ENCODE measurements at regions not wholly inside any gene's neighbourhood (a gene's known extent, or its start where the extent isn't known, plus 50 kb on each side); places are given as distances from the start of the nearest gene placed in this dataset.

- H3K4me1 ChIP-seq (ENCODE audit: insufficient read depth, low read length), result no peaks in the 10 kb centered on the region
- H2AFZ ChIP-seq (ENCODE audit: low read depth, low read length), result no peak overlapping the region
- H3K4me3 ChIP-seq (ENCODE audit: low read length), result no peak overlapping the region
- H3K36me3 ChIP-seq (ENCODE audit: insufficient read depth, low read length), result no peaks in the 10 kb centered on the region
- no peaks in the 10 kb centered on the region for H3K27me3 ChIP-seq (ENCODE audit: insufficient read depth, low read length)
- no peaks in the 10 kb centered on the region for H3K9me3 ChIP-seq (ENCODE audit: low read length)
Measured at GRCh38 chr15:52984507-52984906, 194.4 kb upstream of the ONECUT1 start.

DNA sequence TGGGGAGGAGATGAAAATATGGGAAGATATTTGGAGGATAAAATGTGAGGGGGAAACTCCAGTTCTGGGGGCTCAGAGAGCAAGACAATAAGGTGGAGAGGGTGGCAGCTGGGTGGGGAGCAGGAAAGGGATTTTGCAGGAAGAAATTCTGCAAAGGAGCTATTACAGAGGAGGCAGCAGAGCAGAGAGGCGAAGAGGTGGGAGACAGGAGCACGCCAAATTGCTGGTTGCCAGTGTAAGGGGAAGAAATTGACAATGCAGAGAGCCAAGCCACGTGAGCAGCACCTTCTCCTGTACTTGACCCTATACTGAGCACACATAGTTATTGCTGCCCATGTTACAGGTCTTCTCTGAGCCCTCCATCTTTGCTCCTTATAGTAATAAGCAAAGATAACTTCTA is 190.3 kb upstream of the ONECUT1 start:
- Histone ChIP-seq H3K27me3 (ENCODE audit: insufficient read depth, low read length) (no peaks in the 10 kb centered on the region), H2AFZ (ENCODE audit: low read depth, low read length) (no peak overlapping the region), H3K9me3 (ENCODE audit: low read length) (no peaks in the 10 kb centered on the region), H3K4me3 (ENCODE audit: low read length) (no peak overlapping the region), H3K36me3 (ENCODE audit: insufficient read depth, low read length) (no peaks in the 10 kb centered on the region), H3K4me1 (ENCODE audit: insufficient read depth, low read length) (no peaks in the 10 kb centered on the region)

GRCh38 chr15:52976516-52977075 is 186.5 kb upstream of the ONECUT1 start:
- H3K4me1 ChIP-seq (ENCODE audit: insufficient read depth, low read length), result no peaks in the 10 kb centered on the region
- H3K27me3 ChIP-seq (ENCODE audit: insufficient read depth, low read length), result no peaks in the 10 kb centered on the region
- no peak overlapping the region for H2AFZ ChIP-seq (ENCODE audit: low read depth, low read length)
- H3K36me3 ChIP-seq (ENCODE audit: insufficient read depth, low read length), result no peaks in the 10 kb centered on the region
- H3K9me3 ChIP-seq (ENCODE audit: low read length), result no peaks in the 10 kb centered on the region
- no peak overlapping the region for H3K4me3 ChIP-seq (ENCODE audit: low read length)

DNA sequence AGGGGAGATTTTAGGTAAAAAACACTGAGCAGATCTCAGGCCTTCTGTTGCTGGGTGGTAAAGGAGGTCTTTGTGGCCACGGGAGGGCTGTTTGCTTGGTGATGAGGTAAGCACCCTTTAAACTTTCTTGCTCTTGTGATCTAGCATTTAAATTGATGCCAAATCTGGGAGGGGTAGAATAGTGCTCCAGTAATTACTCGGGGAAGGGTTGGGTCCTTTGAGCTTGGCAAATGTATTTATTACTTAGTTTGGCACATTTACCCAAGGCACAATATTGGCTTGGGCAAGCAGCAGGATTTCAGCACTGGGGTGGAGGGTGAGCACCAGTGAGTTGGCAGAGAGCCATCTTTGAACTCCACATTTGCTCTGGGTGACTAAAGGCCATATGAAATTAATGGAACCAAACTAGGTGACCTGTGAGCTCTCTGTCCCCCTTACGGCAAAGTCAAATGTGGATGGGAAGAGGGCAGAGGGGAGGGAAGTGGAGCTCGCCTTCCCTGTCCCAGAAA is 185.9 kb upstream of the ONECUT1 start:
- no peaks in the 10 kb centered on the region for H3K36me3 ChIP-seq (ENCODE audit: insufficient read depth, low read length)
- no peaks in the 10 kb centered on the region for H3K9me3 ChIP-seq (ENCODE audit: low read length)
- no peak overlapping the region for H2AFZ ChIP-seq (ENCODE audit: low read depth, low read length)
- H3K27me3 ChIP-seq (ENCODE audit: insufficient read depth, low read length), result no peaks in the 10 kb centered on the region
- H3K4me3 ChIP-seq (ENCODE audit: low read length), result no peak overlapping the region
- H3K4me1 ChIP-seq (ENCODE audit: insufficient read depth, low read length), result no peaks in the 10 kb centered on the region

DNA sequence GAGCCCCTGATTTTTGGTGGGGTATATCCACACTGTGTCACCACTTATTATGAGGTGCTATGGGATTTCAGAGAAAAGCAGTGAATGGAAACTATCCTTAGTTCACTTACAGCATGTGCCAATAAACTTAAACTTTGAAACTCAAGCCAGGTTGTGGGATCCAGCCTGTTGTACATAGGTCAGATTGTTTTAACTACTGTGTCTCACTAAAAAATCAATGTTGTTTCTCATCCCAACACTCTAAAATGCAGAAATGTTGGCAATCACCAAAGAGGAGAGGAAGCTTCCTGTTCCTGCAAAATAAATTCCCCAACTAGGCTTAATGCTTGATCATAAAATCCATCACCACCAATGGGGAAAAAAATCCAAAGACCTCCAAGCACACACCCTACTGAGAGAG is 173.7 kb upstream of the ONECUT1 start:
- H3K9me3 ChIP-seq (ENCODE audit: low read length), result no peaks in the 10 kb centered on the region
- no peaks in the 10 kb centered on the region for H3K4me1 ChIP-seq (ENCODE audit: insufficient read depth, low read length)
- H3K4me3 ChIP-seq (ENCODE audit: low read length), result no peak overlapping the region
- H3K27me3 ChIP-seq (ENCODE audit: insufficient read depth, low read length), result peaks cover 4% of the 10 kb centered on the region
- no peaks in the 10 kb centered on the region for H3K36me3 ChIP-seq (ENCODE audit: insufficient read depth, low read length)
- H2AFZ ChIP-seq (ENCODE audit: low read depth, low read length), result no peak overlapping the region

DNA sequence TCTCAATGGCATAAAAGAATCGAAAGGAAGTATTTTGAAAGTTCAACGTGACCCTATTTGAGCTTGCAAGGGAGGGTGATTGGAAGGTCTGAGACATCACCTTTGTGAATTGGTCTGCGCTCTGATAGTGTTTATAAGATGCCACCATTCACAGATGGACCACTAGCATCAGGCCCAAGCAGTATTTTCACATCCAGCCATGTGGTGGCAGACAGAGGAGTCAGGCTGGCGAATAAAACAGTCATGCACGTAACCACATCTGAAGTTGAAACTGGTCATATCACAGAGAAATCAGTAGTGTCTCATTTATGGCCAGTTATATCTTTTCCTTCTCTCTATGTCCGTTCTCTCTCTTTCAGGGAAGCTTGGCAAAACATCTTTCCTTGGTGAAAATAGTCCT is 170.1 kb upstream of the ONECUT1 start:
- peaks cover 4% of the 10 kb centered on the region for H3K27me3 ChIP-seq (ENCODE audit: insufficient read depth, low read length)
- H2AFZ ChIP-seq (ENCODE audit: low read depth, low read length), result no peak overlapping the region
- H3K4me3 ChIP-seq (ENCODE audit: low read length), result no peak overlapping the region
- no peaks in the 10 kb centered on the region for H3K36me3 ChIP-seq (ENCODE audit: insufficient read depth, low read length)
- H3K9me3 ChIP-seq (ENCODE audit: low read length), result no peaks in the 10 kb centered on the region
- H3K4me1 ChIP-seq (ENCODE audit: insufficient read depth, low read length), result no peaks in the 10 kb centered on the region

DNA sequence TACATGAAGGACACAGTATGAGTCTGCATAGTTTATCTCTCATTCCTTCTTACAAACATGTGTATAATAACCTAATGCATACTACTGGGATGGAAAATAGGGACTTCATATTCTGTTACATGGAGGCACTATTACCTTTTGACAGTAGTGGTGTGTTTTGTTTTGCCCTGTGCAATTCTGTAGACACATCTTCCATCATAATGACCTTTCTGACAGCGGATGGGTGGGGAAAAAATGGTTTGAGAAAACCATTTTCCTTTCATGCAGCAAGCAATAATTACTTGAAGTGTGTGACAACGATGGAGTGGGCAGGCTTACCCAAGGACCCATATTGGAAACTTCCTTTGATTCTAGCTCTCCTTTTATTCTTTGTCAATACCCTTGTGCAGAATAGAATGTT is 153.6 kb upstream of the ONECUT1 start:
- H2AFZ ChIP-seq (ENCODE audit: low read depth, low read length), result no peak overlapping the region
- H3K9me3 ChIP-seq (ENCODE audit: low read length), result no peaks in the 10 kb centered on the region
- no peaks in the 10 kb centered on the region for H3K36me3 ChIP-seq (ENCODE audit: insufficient read depth, low read length)
- no peaks in the 10 kb centered on the region for H3K4me1 ChIP-seq (ENCODE audit: insufficient read depth, low read length)
- no peak overlapping the region for H3K4me3 ChIP-seq (ENCODE audit: low read length)
- H3K27me3 ChIP-seq (ENCODE audit: insufficient read depth, low read length), result peaks cover 8% of the 10 kb centered on the region

GRCh38 chr15:52936489-52936888 is 146.4 kb upstream of the ONECUT1 start:
- Histone ChIP-seq H3K36me3 (ENCODE audit: insufficient read depth, low read length) (no peaks in the 10 kb centered on the region), H3K27me3 (ENCODE audit: insufficient read depth, low read length) (peaks cover 4% of the 10 kb centered on the region), H2AFZ (ENCODE audit: low read depth, low read length) (no peak overlapping the region), H3K4me3 (ENCODE audit: low read length) (no peak overlapping the region), H3K4me1 (ENCODE audit: insufficient read depth, low read length) (no peaks in the 10 kb centered on the region), H3K9me3 (ENCODE audit: low read length) (no peaks in the 10 kb centered on the region)

DNA sequence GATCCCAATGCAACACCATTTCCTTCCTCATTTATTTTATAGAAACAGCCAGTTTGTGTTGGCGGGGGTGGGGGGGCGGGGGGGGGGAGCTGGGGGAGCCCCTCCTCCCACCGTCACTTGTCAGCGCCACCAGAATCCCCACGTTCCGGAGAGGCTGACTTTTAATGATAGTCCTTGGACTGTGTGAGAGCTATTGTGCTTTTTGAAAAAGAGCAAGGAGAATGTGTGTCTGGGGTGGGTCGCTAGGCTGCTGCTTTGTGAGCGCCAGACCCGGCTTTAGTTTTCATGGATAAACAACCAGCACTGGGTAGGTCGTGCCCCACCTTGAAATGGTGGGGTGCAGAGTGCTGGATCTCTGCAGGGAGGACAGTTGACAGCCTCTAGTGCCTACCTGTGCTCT is 135.0 kb upstream of the ONECUT1 start:
- Histone ChIP-seq H3K9me3 (ENCODE audit: low read length) (no peaks in the 10 kb centered on the region), H3K36me3 (ENCODE audit: insufficient read depth, low read length) (no peaks in the 10 kb centered on the region), H2AFZ (ENCODE audit: low read depth, low read length) (no peak overlapping the region), H3K27me3 (ENCODE audit: insufficient read depth, low read length) (no peaks in the 10 kb centered on the region), H3K4me3 (ENCODE audit: low read length) (peak overlapping the region; percentile 6), H3K4me1 (ENCODE audit: insufficient read depth, low read length) (peaks cover 18% of the 10 kb centered on the region)

- Histone ChIP-seq H3K36me3 (ENCODE audit: insufficient read depth, low read length) (no peaks in the 10 kb centered on the region), H3K4me1 (ENCODE audit: insufficient read depth, low read length) (peaks cover 18% of the 10 kb centered on the region), H3K4me3 (ENCODE audit: low read length) (no peak overlapping the region), H3K9me3 (ENCODE audit: low read length) (no peaks in the 10 kb centered on the region), H2AFZ (ENCODE audit: low read depth, low read length) (no peak overlapping the region), H3K27me3 (ENCODE audit: insufficient read depth, low read length) (no peaks in the 10 kb centered on the region)
Measured at GRCh38 chr15:52924630-52925029, 134.5 kb upstream of the ONECUT1 start.

GRCh38 chr15:52923626-52924025 is 133.5 kb upstream of the ONECUT1 start:
- no peaks in the 10 kb centered on the region for H3K9me3 ChIP-seq (ENCODE audit: low read length)
- H2AFZ ChIP-seq (ENCODE audit: low read depth, low read length), result no peak overlapping the region
- no peak overlapping the region for H3K4me3 ChIP-seq (ENCODE audit: low read length)
- no peaks in the 10 kb centered on the region for H3K36me3 ChIP-seq (ENCODE audit: insufficient read depth, low read length)
- peaks cover 18% of the 10 kb centered on the region for H3K4me1 ChIP-seq (ENCODE audit: insufficient read depth, low read length)
- no peaks in the 10 kb centered on the region for H3K27me3 ChIP-seq (ENCODE audit: insufficient read depth, low read length)

- Histone ChIP-seq H3K4me1 (ENCODE audit: insufficient read depth, low read length) (peaks cover 18% of the 10 kb centered on the region), H3K36me3 (ENCODE audit: insufficient read depth, low read length) (no peaks in the 10 kb centered on the region)
Measured at GRCh38 chr15:52922871-52923270, 132.7 kb upstream of the ONECUT1 start.

GRCh38 chr15:52912172-52912571 is 122.0 kb upstream of the ONECUT1 start:
- no peaks in the 10 kb centered on the region for H3K9me3 ChIP-seq (ENCODE audit: low read length)
- no peak overlapping the region for H2AFZ ChIP-seq (ENCODE audit: low read depth, low read length)
- H3K4me3 ChIP-seq (ENCODE audit: low read length), result no peak overlapping the region
- H3K36me3 ChIP-seq (ENCODE audit: insufficient read depth, low read length), result no peaks in the 10 kb centered on the region
- H3K27me3 ChIP-seq (ENCODE audit: insufficient read depth, low read length), result no peaks in the 10 kb centered on the region
- H3K4me1 ChIP-seq (ENCODE audit: insufficient read depth, low read length), result peaks cover 8% of the 10 kb centered on the region

More at GRCh38 chr15:52922871-52923270, 132.7 kb upstream of the ONECUT1 start:
- H3K27me3 ChIP-seq (ENCODE audit: insufficient read depth, low read length), result no peaks in the 10 kb centered on the region
- no peak overlapping the region for H2AFZ ChIP-seq (ENCODE audit: low read depth, low read length)
- no peaks in the 10 kb centered on the region for H3K9me3 ChIP-seq (ENCODE audit: low read length)
- no peak overlapping the region for H3K4me3 ChIP-seq (ENCODE audit: low read length)

- no peaks in the 10 kb centered on the region for H3K36me3 ChIP-seq (ENCODE audit: insufficient read depth, low read length)
- H2AFZ ChIP-seq (ENCODE audit: low read depth, low read length), result no peak overlapping the region
- H3K9me3 ChIP-seq (ENCODE audit: low read length), result no peaks in the 10 kb centered on the region
Measured at GRCh38 chr15:52893338-52893737, 103.2 kb upstream of the ONECUT1 start.

More at GRCh38 chr15:52893338-52893737, 103.2 kb upstream of the ONECUT1 start:
- Histone ChIP-seq H3K4me3 (ENCODE audit: low read length) (no peak overlapping the region), H3K4me1 (ENCODE audit: insufficient read depth, low read length) (no peaks in the 10 kb centered on the region), H3K27me3 (ENCODE audit: insufficient read depth, low read length) (peaks cover 3% of the 10 kb centered on the region)

Data from neuron (in vitro differentiated cells).